IPS-18c (cell line): ENCODE measurements at regions not wholly inside any gene's neighbourhood (a gene's known extent, or its start where the extent isn't known, plus 50 kb on each side); places are given as distances from the start of the nearest gene placed in this dataset.
"Not testable (repeated sequence)": the region's sequence is repeated elsewhere in the genome, so short reads cannot be mapped to it uniquely, and the experiment has no call there.

Source experiments
- H3K4me3 ChIP-seq: 2 replicates; pipeline ENCODE4 v1.7.0; 2013; ENCODE audit warnings: low read depth, mild to moderate bottlenecking, low read length, moderate library complexity; ENCODE audit not compliant: insufficient read depth
- H3K9me3 ChIP-seq: one replicate; pipeline ENCODE4 v1.6.1; 2013; ENCODE audit warnings: mild to moderate bottlenecking, low read length, moderate library complexity; ENCODE audit not compliant: control insufficient read depth, insufficient read depth

- H3K4me3 ChIP-seq: no peak overlapping the region
- H3K9me3 ChIP-seq: no peaks in the 10 kb centered on the region
These were observed 356.2 kb downstream of the CGGBP1 start for GRCh38 chr3:87702600-87702999.

GRCh38 chr3:87696124-87697013 lies 362.4 kb downstream of the CGGBP1 start:
- no peak overlapping the region for H3K4me3 ChIP-seq
- no peaks in the 10 kb centered on the region for H3K9me3 ChIP-seq

GRCh38 chr3:87694678-87695077 lies 364.1 kb downstream of the CGGBP1 start:
- Histone ChIP-seq H3K9me3 (no peaks in the 10 kb centered on the region), H3K4me3 (no peak overlapping the region)

- no peak overlapping the region for H3K4me3 ChIP-seq
These were observed 367.7 kb downstream of the CGGBP1 start for GRCh38 chr3:87691109-87691508.

GRCh38 chr3:87678984-87679660 lies 379.7 kb downstream of the CGGBP1 start:
- H3K9me3 ChIP-seq, H3K4me3 ChIP-seq: not testable (repeated sequence)

More at GRCh38 chr3:87691109-87691508, 367.7 kb downstream of the CGGBP1 start:
- no peaks in the 10 kb centered on the region for H3K9me3 ChIP-seq

- no peak overlapping the region for H3K4me3 ChIP-seq
These were observed 384.2 kb downstream of the CGGBP1 start for GRCh38 chr3:87674397-87675161.

GRCh38 chr3:87673132-87673531 lies 385.7 kb downstream of the CGGBP1 start:
- Histone ChIP-seq H3K9me3 (no peaks in the 10 kb centered on the region), H3K4me3 (no peak overlapping the region)

More at GRCh38 chr3:87674397-87675161, 384.2 kb downstream of the CGGBP1 start:
- no peaks in the 10 kb centered on the region for H3K9me3 ChIP-seq

- Histone ChIP-seq H3K4me3 (no peak overlapping the region), H3K9me3 (no peaks in the 10 kb centered on the region)
These were observed 377.8 kb upstream of the POU1F1 start for GRCh38 chr3:87654184-87654583.

- not testable (repeated sequence) for H3K9me3 ChIP-seq, H3K4me3 ChIP-seq
These were observed 376.8 kb upstream of the POU1F1 start for GRCh38 chr3:87653138-87653537.

GRCh38 chr3:87634426-87634825 lies 358.0 kb upstream of the POU1F1 start:
- no peak overlapping the region for H3K4me3 ChIP-seq
- peaks cover 2% of the 10 kb centered on the region for H3K9me3 ChIP-seq

- Histone ChIP-seq H3K9me3 (no peaks in the 10 kb centered on the region), H3K4me3 (no peak overlapping the region)
These were observed 350.9 kb upstream of the POU1F1 start for GRCh38 chr3:87627316-87627715.

- no peak overlapping the region for H3K4me3 ChIP-seq
- H3K9me3 ChIP-seq: no peaks in the 10 kb centered on the region
These were observed 350.2 kb upstream of the POU1F1 start for GRCh38 chr3:87626546-87626945.

- Histone ChIP-seq H3K4me3 (no peak overlapping the region), H3K9me3 (no peaks in the 10 kb centered on the region)
These were observed 349.5 kb upstream of the POU1F1 start for GRCh38 chr3:87625876-87626275.

- Histone ChIP-seq H3K9me3 (no peaks in the 10 kb centered on the region), H3K4me3 (no peak overlapping the region)
These were observed 348.5 kb upstream of the POU1F1 start for GRCh38 chr3:87624860-87625259.

GRCh38 chr3:87621667-87622066 lies 345.3 kb upstream of the POU1F1 start:
- Histone ChIP-seq H3K4me3 (no peak overlapping the region), H3K9me3 (no peaks in the 10 kb centered on the region)

GRCh38 chr3:87615506-87615905 lies 339.1 kb upstream of the POU1F1 start:
- H3K9me3 ChIP-seq: peaks cover 4% of the 10 kb centered on the region

GRCh38 chr3:87614998-87615397 lies 338.6 kb upstream of the POU1F1 start:
- Histone ChIP-seq H3K9me3 (peaks cover 4% of the 10 kb centered on the region), H3K4me3 (no peak overlapping the region; the same call in 1 of the 2 replicates)

More at GRCh38 chr3:87615506-87615905, 339.1 kb upstream of the POU1F1 start:
- no peak overlapping the region; the same call in 1 of the 2 replicates for H3K4me3 ChIP-seq
